Gastrocnemius medialis (tissue), 4 donors: ENCODE measurements at regions not wholly inside any gene's neighbourhood (a gene's known extent, or its start where the extent isn't known, plus 50 kb on each side); places are given as distances from the start of the nearest gene placed in this dataset.

Experiments
- ATAC-seq, 2 donors: fragments of 150-250 bp; one replicate each; pipeline ENCODE4 v1.9.1; 2016
- DNase-seq, 2 donors: peaks; one replicate each; pipeline ENCODE4 v3.0.0-alpha.2; 2019
- H3K27ac ChIP-seq, 4 donors: fragments of 200-600 bp; sonication (generic); 1 replicate in 1 of 4; 2 replicates in 3 of 4; pipeline ENCODE4 v1.5.1; 2016 to 2018; ENCODE audit warnings: mild to moderate bottlenecking in 2 of 4, moderate library complexity in 1 of 4
- H3K27me3 ChIP-seq, 3 donors: fragments of 200-600 bp; sonication (generic) in 2 of 3; 1 replicate in 1 of 3; 2 replicates in 2 of 3; pipeline versions ENCODE4 v1.5.1 to v1.6.0; 2016 to 2019; ENCODE audit warnings: mild to moderate bottlenecking in 1 of 3, moderate library complexity in 1 of 3
- H3K36me3 ChIP-seq, 2 donors: fragments of 200-600 bp; sonication (generic) in 1 of 2; one replicate each; pipeline ENCODE4 v1.5.1; 2017 to 2018
- H3K4me1 ChIP-seq, 2 donors: fragments of 200-600 bp; sonication (generic) in 1 of 2; one replicate each; pipeline ENCODE4 v1.5.1; 2016 to 2017; ENCODE audit warnings: mild to moderate bottlenecking in 2 of 2
- H3K4me3 ChIP-seq, 4 donors: fragments of 200-600 bp; sonication (generic) in 3 of 4; 1 replicate in 1 of 4; 2 replicates in 3 of 4; pipeline ENCODE4 v1.5.1; 2016 to 2019; ENCODE audit warnings: mild to moderate bottlenecking in 2 of 4
- H3K9me3 ChIP-seq, 3 donors: fragments of 200-600 bp; sonication (generic) in 2 of 3; 1 replicate in 1 of 3; 2 replicates in 2 of 3; pipeline ENCODE4 v1.5.1; 2016 to 2019
- CTCF ChIP-seq, 5 experiments: fragments of 450-650 bp in 3 of 5; fragments of 200-600 bp in 2 of 5; sonication (generic) in 2 of 5; IDR thresholded peaks in 4 of 5; conservative IDR thresholded peaks in 1 of 5; 1 replicate in 4 of 5; 2 replicates in 1 of 5; pipeline ENCODE4 v1.5.1; 2016 to 2019; ENCODE audit warnings: antibody characterized with exemption in 5 of 5, mild to moderate bottlenecking in 3 of 5, moderate library complexity in 3 of 5
- POLR2A ChIP-seq, 2 donors: fragments of 450-650 bp; IDR thresholded peaks; one replicate each; pipeline ENCODE4 v1.6.1; 2017; ENCODE audit warnings: antibody characterized with exemption in 2 of 2, mild to moderate bottlenecking in 2 of 2, moderate library complexity in 2 of 2
- in situ Hi-C, 4 donors: fragments of 200-750 bp; cut with MboI; loops; one replicate each; pipeline versions ENCODE4 v1.15.0 to v1.8.0; 2017; ENCODE audit warnings: low sequenced_read_pairs in 4 of 4
- intact Hi-C: fragments of 100-400 bp; cut with DNase I; formaldehyde crosslinking; loops from one replicate; pipeline ENCODE4 v1.15.1; 2023; ENCODE audit warnings: low total_unique reads

- no peak for TF ChIP-seq POLR2A (IDR thresholded peaks at IDR 0.05)
- Histone ChIP-seq H3K27ac (no peak overlapping the region), H3K36me3 (no peaks in the 10 kb centered on the region), H3K4me3 (no peak overlapping the region), H3K9me3 (no peaks in the 10 kb centered on the region), H3K27me3 (no peaks in the 10 kb centered on the region), H3K4me1 (no peaks in the 10 kb centered on the region)
- intact Hi-C loops (no loop called here), in situ Hi-C loops (no loop called here)
- DNase-seq (no peak), ATAC-seq (no peak)
Measured at GRCh38 chrX:137215467-137215866, 181.7 kb upstream of the GPR101 start.

- intact Hi-C loops, result no loop called here
- Histone ChIP-seq H3K4me1 (no peaks in the 10 kb centered on the region), H3K27me3 (no peaks in the 10 kb centered on the region), H3K36me3 (no peaks in the 10 kb centered on the region), H3K27ac (no peak overlapping the region), H3K4me3 (no peak overlapping the region), H3K9me3 (no peaks in the 10 kb centered on the region)
- DNase-seq (no peak), ATAC-seq (no peak)
- TF ChIP-seq POLR2A (IDR thresholded peaks at IDR 0.05), result no peak
- TF ChIP-seq CTCF (IDR thresholded peaks at IDR 0.05 in 4 of 5, conservative IDR thresholded peaks at IDR 0.05 in 1 of 5), result no peak
- in situ Hi-C loops, result no loop called here
Measured at GRCh38 chrX:137212078-137212632, 178.4 kb upstream of the GPR101 start.

- no peak overlapping the region for H3K27ac ChIP-seq
- in situ Hi-C loops (loop anchor here in 1 of 4 donors (10.0 kb wide), 1 partner anchor 243 kb away; no protein-coding TSS in a partner anchor), intact Hi-C loops (no loop called here)
- H3K36me3 ChIP-seq, result no peaks in the 10 kb centered on the region
- H3K4me3 ChIP-seq, result no peak overlapping the region
- no peaks in the 10 kb centered on the region for H3K9me3 ChIP-seq
- DNase-seq (no peak), ATAC-seq (no peak)
- no peaks in the 10 kb centered on the region for H3K4me1 ChIP-seq
- no peaks in the 10 kb centered on the region for H3K27me3 ChIP-seq
- TF ChIP-seq CTCF (IDR thresholded peaks at IDR 0.05 in 4 of 5, conservative IDR thresholded peaks at IDR 0.05 in 1 of 5) (no peak), POLR2A (IDR thresholded peaks at IDR 0.05) (no peak)
Measured at GRCh38 chrX:137198040-137198439, 164.2 kb upstream of the GPR101 start.

GRCh38 chrX:137195991-137196390, 162.2 kb upstream of the GPR101 start:
- ATAC-seq (no peak), DNase-seq (no peak)
- Histone ChIP-seq H3K27ac (no peak overlapping the region), H3K4me3 (no peak overlapping the region), H3K4me1 (no peaks in the 10 kb centered on the region), H3K9me3 (no peaks in the 10 kb centered on the region), H3K36me3 (no peaks in the 10 kb centered on the region), H3K27me3 (no peaks in the 10 kb centered on the region)
- in situ Hi-C loops (loop anchor here in 1 of 4 donors (10.0 kb wide), 1 partner anchor 241 kb away; no protein-coding TSS in a partner anchor), intact Hi-C loops (no loop called here)
- TF ChIP-seq POLR2A (IDR thresholded peaks at IDR 0.05), result no peak
- no peak for TF ChIP-seq CTCF (IDR thresholded peaks at IDR 0.05 in 4 of 5, conservative IDR thresholded peaks at IDR 0.05 in 1 of 5)

- Histone ChIP-seq H3K4me3 (no peak overlapping the region), H3K27ac (no peak overlapping the region), H3K9me3 (no peaks in the 10 kb centered on the region), H3K36me3 (no peaks in the 10 kb centered on the region), H3K4me1 (no peaks in the 10 kb centered on the region), H3K27me3 (no peaks in the 10 kb centered on the region)
- TF ChIP-seq CTCF (IDR thresholded peaks at IDR 0.05 in 4 of 5, conservative IDR thresholded peaks at IDR 0.05 in 1 of 5) (no peak), POLR2A (IDR thresholded peaks at IDR 0.05) (no peak)
- intact Hi-C loops, result no loop called here
- in situ Hi-C loops, result loop anchor here in 1 of 4 donors (10.0 kb wide), 1 partner anchor 240 kb away; no protein-coding TSS in a partner anchor
- no peak for DNase-seq
- no peak for ATAC-seq
Measured at GRCh38 chrX:137195296-137195695, 161.5 kb upstream of the GPR101 start.
